GM19438 (cell line): ENCODE measurements at regions not wholly inside any gene's neighbourhood (a gene's known extent, or its start where the extent isn't known, plus 50 kb on each side); places are given as distances from the start of the nearest gene placed in this dataset.
"Not testable (repeated sequence)": the region's sequence is repeated elsewhere in the genome, so short reads cannot be mapped to it uniquely, and the experiment has no call there.

Source experiments
- ATAC-seq: cut with Tn5 transposase; IDR thresholded peaks from one replicate; pipeline ENCODE4 v1.9.1; 2021; ENCODE audit warnings: low read depth; ENCODE audit not compliant: unreplicated experiment

DNA sequence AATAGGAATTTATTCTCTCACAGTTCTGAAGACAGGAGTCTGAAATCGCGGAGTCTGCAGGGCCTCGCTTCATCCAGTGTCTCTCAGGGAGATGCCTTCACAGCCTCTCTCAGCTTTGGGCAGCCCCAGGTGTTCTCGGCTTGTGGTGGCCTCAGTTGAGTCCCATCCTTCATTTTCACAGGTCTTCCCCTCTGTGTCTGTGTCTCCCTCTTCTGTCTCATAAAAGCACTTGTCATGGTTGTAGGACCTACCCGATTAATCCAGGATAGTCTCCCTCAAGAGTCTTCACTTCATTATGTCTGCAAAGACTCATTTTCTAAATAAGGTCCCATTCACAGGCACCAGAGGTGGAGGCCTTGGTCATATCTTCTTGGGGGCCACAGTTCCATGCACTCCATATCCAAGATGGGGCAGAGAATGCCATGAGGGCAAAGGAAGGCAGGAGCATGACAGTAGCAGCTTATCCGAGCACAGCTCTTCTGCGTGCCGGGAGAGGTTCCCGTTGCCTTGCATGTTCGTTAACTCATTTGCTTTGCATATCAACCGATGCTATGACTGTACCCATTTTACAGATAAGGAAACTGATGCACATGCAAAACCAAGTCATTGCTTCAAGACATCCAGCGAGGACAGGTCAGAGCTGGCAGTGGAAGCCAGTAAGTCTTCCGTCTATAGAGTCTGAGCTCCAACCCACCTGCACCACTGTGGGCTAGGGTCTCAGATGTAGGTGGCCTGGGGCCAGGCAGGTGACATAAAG lies 363.8 kb upstream of the SULF2 start:
- ATAC-seq: no peak

DNA sequence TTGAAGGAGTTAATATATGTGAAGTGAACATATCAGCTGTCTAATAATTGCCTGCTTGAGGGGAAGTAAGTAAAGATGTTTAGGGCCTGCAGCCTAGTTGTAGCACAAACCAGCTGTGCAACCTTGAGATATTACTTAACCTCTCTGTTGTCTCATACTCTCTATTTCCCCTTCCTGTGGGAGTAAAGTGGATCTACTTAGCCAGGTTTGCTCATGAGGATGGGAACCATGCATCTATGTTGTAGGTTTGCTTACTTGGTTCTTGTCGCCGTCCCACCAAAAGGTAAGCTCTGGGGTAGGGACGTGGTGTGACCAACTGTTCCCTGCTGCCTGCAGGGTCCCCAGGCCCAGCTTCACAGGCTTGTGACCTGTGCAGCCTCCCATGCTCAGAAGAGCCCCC lies 362.7 kb upstream of the SULF2 start:
- no peak for ATAC-seq

DNA sequence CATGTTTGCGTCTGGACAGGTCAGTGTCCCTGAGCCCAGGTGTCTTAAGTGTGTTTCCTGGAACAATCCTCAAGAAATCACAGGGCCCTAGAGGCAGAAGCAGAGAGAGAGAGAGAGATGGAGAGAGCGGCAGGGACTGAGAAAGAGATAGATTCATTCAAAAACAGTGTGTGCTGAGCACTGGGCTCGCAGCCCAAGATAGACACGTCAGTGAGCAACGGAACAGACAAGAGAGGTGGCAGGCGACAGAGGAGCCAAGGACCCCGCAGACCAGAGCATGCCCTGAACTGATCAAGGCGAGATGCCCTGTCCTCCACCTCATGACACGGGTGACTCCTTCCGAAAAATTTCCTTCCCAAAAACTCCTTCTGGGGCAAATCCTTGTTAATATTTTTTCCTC lies 362.0 kb upstream of the SULF2 start:
- ATAC-seq: no peak

GRCh38 chr20:48146877-48147276 lies 361.6 kb upstream of the SULF2 start:
- no peak for ATAC-seq

DNA sequence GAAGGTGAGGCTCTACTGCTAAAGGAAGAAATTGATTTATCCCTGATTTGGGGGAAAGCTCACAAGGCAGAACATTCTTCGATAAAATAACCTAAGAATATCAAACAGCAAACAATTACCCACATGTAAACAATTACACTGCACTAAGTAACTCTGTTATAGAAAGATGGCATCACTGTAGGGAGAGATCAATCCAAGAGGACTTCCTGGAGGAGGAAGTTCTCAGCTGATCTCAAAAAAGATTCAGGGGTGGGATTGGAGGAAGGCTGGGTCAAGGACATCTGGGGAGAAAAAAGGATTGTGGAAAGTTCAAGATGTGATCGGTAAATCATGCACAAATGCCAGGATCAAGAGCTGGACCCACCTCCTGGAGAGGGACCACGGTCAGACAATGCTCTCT lies 361.0 kb upstream of the SULF2 start:
- no peak for ATAC-seq

- ATAC-seq: no peak
These were observed 358.3 kb upstream of the SULF2 start for GRCh38 chr20:48143435-48144081.

- no peak for ATAC-seq
These were observed 357.2 kb upstream of the SULF2 start for GRCh38 chr20:48142516-48142773.

- no peak for ATAC-seq
These were observed 356.6 kb upstream of the SULF2 start for GRCh38 chr20:48141660-48142515.

GRCh38 chr20:48139262-48140041 lies 354.2 kb upstream of the SULF2 start:
- ATAC-seq: no peak

- ATAC-seq: no peak
These were observed 347.6 kb upstream of the SULF2 start for GRCh38 chr20:48132834-48133233.

- no peak for ATAC-seq
These were observed 346.3 kb upstream of the SULF2 start for GRCh38 chr20:48131581-48131980.

DNA sequence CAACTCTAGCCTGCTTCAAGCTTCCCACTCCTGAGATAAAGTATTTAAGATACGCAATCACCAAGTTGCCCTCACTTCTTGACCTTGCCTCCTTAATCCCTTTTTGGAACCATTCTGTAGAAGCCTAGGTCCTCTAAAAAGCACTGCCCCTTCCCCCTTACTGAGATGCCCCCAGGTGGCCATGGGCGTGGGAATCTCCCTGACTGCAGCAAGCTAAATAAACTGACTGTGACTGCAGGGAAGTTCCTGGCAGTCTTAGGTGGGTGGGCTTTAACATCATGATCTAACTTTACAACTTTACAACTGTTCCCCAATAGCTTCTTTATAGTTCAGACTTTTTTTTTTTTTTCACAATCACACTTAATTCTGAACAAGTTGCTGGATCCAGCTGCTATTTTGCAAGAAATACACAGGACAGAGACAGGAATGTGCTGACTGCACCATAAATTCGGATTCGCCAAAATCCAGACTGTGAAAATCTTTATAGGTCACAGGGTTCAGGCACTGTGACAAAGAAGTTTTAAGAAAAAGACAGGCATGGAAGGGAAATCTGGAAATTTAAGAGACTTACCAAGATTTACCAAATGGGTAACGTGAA lies 344.2 kb upstream of the SULF2 start:
- no peak for ATAC-seq

GRCh38 chr20:48128436-48128835 lies 343.2 kb upstream of the SULF2 start:
- no peak for ATAC-seq

DNA sequence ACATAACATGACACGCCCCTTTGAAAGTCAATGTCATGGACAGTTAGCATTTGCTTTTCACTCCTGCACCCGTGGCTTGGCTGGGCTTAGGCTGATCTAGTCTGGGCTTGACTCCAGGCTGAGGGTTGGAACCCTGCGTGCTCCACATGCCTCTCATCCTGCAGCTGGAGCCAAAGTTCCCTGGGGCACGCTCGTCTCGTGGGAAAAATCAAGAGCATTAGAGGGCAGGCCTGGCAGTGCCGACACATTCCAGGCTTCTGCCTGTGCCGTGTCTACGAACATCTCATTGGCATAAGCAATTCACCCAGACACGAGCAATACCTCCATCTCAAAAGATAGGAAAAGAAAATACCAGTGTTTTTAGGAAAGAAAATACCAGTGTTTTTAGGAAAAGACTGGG lies 342.7 kb upstream of the SULF2 start:
- ATAC-seq: not testable (repeated sequence)

DNA sequence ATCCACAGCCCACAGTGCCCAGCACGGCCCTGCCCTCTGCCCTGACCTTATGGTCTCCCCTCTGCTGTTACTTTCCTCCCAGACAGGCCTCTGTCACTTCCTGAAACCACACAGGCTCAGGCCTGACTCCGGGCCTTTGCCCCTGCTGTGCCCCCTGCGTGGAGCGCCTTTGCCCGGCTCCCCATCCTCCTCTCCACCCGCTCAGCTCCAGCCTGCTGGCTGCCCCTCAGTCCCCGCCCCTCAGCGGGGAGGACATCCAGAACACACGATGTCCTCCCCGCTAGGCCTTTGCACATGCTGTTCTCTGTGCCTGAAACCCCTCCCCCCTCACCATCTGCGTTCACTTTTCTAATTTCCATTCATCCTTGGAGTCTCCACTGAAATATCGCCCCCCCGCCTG lies 341.9 kb upstream of the SULF2 start:
- not testable (repeated sequence) for ATAC-seq

DNA sequence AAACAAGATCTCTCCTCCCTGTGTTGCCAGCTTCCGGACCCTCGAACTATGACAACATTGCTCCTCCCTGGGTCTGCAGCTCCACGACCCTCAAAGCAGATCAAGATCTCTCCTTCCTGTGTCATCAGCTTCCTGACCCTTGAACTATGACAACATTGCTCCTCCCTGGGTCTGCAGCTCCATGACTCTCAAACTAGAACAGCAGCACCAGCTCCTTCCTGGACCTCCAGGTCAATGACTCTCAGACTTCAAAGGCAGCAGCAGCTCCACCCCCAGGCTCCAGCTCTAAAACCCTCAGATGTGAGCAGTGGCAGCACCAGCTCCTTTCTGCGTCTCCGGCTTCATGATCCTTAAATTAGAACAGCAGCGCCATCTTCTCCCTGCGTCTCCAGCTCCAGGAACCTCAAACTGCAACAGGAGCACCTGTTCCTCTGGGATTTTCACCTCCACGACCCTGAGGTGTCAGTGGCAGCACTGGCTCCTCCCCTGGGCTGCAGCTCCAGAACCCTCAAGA lies 341.0 kb upstream of the SULF2 start:
- ATAC-seq: no peak

DNA sequence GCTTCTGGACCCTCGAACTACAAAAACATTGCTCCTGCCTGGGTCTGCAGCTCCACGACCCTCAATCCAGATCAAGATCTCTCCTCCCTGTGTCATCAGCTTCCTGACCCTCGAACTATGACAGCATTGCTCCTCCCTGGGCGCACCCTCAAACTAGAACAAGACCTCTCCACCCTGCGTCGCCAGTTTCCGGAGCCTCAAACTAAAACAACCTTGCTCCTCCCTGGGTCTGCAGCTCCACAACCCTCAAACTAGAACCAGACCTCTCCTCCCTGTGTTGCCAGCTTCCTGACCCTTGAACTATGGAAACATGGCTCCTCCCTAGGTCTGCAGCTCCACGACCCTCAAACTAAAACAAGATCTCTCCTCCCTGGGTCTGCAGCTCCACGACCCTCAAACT lies 339.7 kb upstream of the SULF2 start:
- no peak for ATAC-seq

DNA sequence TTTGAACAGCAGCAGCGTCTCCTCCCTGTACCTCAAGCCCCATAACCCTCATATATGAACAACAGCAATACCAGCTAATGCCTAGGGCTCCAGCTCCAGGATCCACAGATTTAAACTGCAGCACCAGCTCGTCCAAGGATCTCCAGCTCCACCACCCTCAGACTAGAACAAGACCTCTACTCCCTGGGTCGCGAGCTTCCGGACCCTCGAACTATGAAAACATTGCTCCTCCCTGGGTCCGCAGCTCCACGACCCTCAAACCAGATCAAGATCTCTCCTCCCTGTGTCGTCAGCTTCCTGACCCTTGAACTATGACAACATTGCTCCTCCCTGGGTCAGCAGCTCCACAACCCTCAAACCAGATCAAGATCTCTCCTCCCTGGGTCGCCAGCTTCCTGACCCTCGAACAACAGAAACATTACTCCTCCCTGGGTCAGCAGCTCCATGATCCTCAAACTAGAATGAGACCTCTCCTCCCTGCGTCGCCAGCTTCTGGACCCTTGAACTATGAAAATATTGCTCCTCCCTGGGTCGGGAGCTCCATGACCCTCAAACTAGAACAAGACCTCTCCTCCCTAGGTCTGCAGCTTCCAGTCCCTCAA lies 339.0 kb upstream of the SULF2 start:
- ATAC-seq: no peak

GRCh38 chr20:48120120-48120519 lies 334.8 kb upstream of the SULF2 start:
- ATAC-seq: no peak

GRCh38 chr20:48119389-48119788 lies 334.1 kb upstream of the SULF2 start:
- not testable (repeated sequence) for ATAC-seq
